ENCODE measurements at regions not wholly inside any gene's neighbourhood (a gene's known extent, or its start where the extent isn't known, plus 50 kb on each side); places are given as distances from the start of the nearest gene placed in this dataset.

- no peak for DNase-seq
- Histone ChIP-seq H3K27me3 (no peaks in the 10 kb centered on the region), H3K9me3 (no peaks in the 10 kb centered on the region), H3K36me3 (no peaks in the 10 kb centered on the region), H3K4me1 (no peaks in the 10 kb centered on the region), H3K4me3 (no peak overlapping the region), H3K27ac (no peak overlapping the region)
- TF ChIP-seq CTCF (IDR thresholded peaks at IDR 0.05) (no peak), POLR2A (IDR thresholded peaks at IDR 0.05) (no peak), POLR2AphosphoS5 (IDR thresholded peaks at IDR 0.05) (no peak), EP300 (IDR thresholded peaks at IDR 0.05) (no peak)
- WGBS, 2 donors, result 56 to 63% methylated on average over 2 of the region's 2 CpGs
- intact Hi-C loops (cut with DNase I), result no loop called here
These were observed 233.6 kb downstream of the C12orf50 start for GRCh38 chr12:87795555-87795954.

GRCh38 chr12:87794854-87795253, 234.3 kb downstream of the C12orf50 start:
- DNase-seq, result no peak
- H3K36me3 ChIP-seq, result no peaks in the 10 kb centered on the region
- 62 to 66% methylated on average over 1 of the region's 1 CpG for WGBS, 2 donors
- no peaks in the 10 kb centered on the region for H3K4me1 ChIP-seq
- no peaks in the 10 kb centered on the region for H3K27me3 ChIP-seq
- H3K27ac ChIP-seq, result no peak overlapping the region
- no peak overlapping the region for H3K4me3 ChIP-seq
- intact Hi-C loops (cut with DNase I), result no loop called here
- TF ChIP-seq POLR2A (IDR thresholded peaks at IDR 0.05) (no peak), POLR2AphosphoS5 (IDR thresholded peaks at IDR 0.05) (no peak), EP300 (IDR thresholded peaks at IDR 0.05) (no peak), CTCF (IDR thresholded peaks at IDR 0.05) (no peak)
- H3K9me3 ChIP-seq, result no peaks in the 10 kb centered on the region

GRCh38 chr12:87793131-87793530, 236.1 kb downstream of the C12orf50 start:
- Histone ChIP-seq H3K27me3 (no peaks in the 10 kb centered on the region), H3K4me1 (no peaks in the 10 kb centered on the region), H3K9me3 (no peaks in the 10 kb centered on the region), H3K4me3 (no peak overlapping the region), H3K36me3 (no peaks in the 10 kb centered on the region), H3K27ac (no peak overlapping the region)
- DNase-seq, result no peak
- WGBS, 2 donors, result 69 to 83% methylated on average over 2 of the region's 2 CpGs
- intact Hi-C loops (cut with DNase I), result no loop called here
- no peak for TF ChIP-seq CTCF (IDR thresholded peaks at IDR 0.05)
- no peak for TF ChIP-seq POLR2A (IDR thresholded peaks at IDR 0.05)
- no peak for TF ChIP-seq POLR2AphosphoS5 (IDR thresholded peaks at IDR 0.05)
- TF ChIP-seq EP300 (IDR thresholded peaks at IDR 0.05), result no peak

GRCh38 chr12:87784350-87784749, 244.9 kb downstream of the C12orf50 start:
- Histone ChIP-seq H3K4me3 (no peak overlapping the region), H3K9me3 (no peaks in the 10 kb centered on the region), H3K36me3 (no peaks in the 10 kb centered on the region), H3K27ac (no peak overlapping the region), H3K4me1 (no peaks in the 10 kb centered on the region), H3K27me3 (no peaks in the 10 kb centered on the region)
- DNase-seq, result no peak
- TF ChIP-seq EP300 (IDR thresholded peaks at IDR 0.05), result no peak
- no peak for TF ChIP-seq POLR2AphosphoS5 (IDR thresholded peaks at IDR 0.05)
- TF ChIP-seq POLR2A (IDR thresholded peaks at IDR 0.05), result no peak
- TF ChIP-seq CTCF (IDR thresholded peaks at IDR 0.05), result no peak
- 94 to 95% methylated on average over 21 of the region's 21 CpGs for WGBS, 2 donors
- intact Hi-C loops (cut with DNase I), result no loop called here

GRCh38 chr12:87783467-87783866, 245.7 kb downstream of the C12orf50 start:
- no peak for TF ChIP-seq POLR2AphosphoS5 (IDR thresholded peaks at IDR 0.05)
- TF ChIP-seq EP300 (IDR thresholded peaks at IDR 0.05), result no peak
- TF ChIP-seq POLR2A (IDR thresholded peaks at IDR 0.05), result no peak
- no peak for TF ChIP-seq CTCF (IDR thresholded peaks at IDR 0.05)
- 92 to 94% methylated on average over 8 of the region's 8 CpGs for WGBS, 2 donors
- intact Hi-C loops (cut with DNase I), result no loop called here
- no peak overlapping the region for H3K27ac ChIP-seq
- no peaks in the 10 kb centered on the region for H3K4me1 ChIP-seq
- no peak for DNase-seq
- no peaks in the 10 kb centered on the region for H3K9me3 ChIP-seq
- H3K4me3 ChIP-seq, result no peak overlapping the region
- no peaks in the 10 kb centered on the region for H3K36me3 ChIP-seq
- H3K27me3 ChIP-seq, result no peaks in the 10 kb centered on the region
